K562 (cell line): ENCODE measurements at regions not wholly inside any gene's neighbourhood (a gene's known extent, or its start where the extent isn't known, plus 50 kb on each side); places are given as distances from the start of the nearest gene placed in this dataset.
A peak's percentile ranks its signal among the peaks of the same experiment; 100 is the strongest.

Experiments
- ATAC-seq: fragments of 200-7000 bp; cut with Tn5 transposase; 3 replicates; pipeline ENCODE4 v1.9.1; 2020; ENCODE audit warnings: moderate library complexity
- BruUV-seq: library from RNA; stranded (reverse); fragments of 400-500 nt; replicated peaks from 2 replicates; lab custom pipeline; 2021; lab: Mats Ljungman, UMichigan
- CTCF ChIA-PET: fragments of 300-600 bp; formaldehyde crosslinking; extraction: SDS; loops from one replicate; lab custom pipeline; 2021; ENCODE audit warnings: low intra/inter-chr PET ratio; lab: Yijun Ruan, JAX
- POLR2A ChIA-PET: fragments of 300-600, 350-650 bp; sonication (Branson Sonifier 250); formaldehyde crosslinking; extraction: SDS; loops from one replicate; lab custom pipeline; 2021; ENCODE audit warnings: antibody characterized with exemption, inconsistent platforms; lab: Yijun Ruan, JAX
- DNase-seq, 4 experiments: peaks; one replicate each; pipeline versions ENCODE4 v3.0.0 to v3.0.0-alpha.2; 2011 to 2018; ENCODE audit warnings: low spot score in 3 of 4, mixed read lengths in 3 of 4; ENCODE audit errors: extremely low read depth in 1 of 4
- FAIRE-seq: peaks from 2 replicates; lab custom pipeline; 2011; peaks lifted over from hg19 to GRCh38; lab: Jason Lieb, UNC
- H2AFZ ChIP-seq: 2 replicates; pipeline ENCODE4 v1.6.0; 2011; ENCODE audit warnings: low read depth, low read length, control low read depth, inconsistent platforms
- H3K27ac ChIP-seq: fragments of 200-600 bp; 3 replicates; pipeline ENCODE4 v1.8.0; 2011; ENCODE audit warnings: low read depth, mild to moderate bottlenecking, control low read depth, inconsistent platforms, low read length, moderate library complexity, mixed read lengths; ENCODE audit errors: extremely low read depth
- H3K27me3 ChIP-seq, 2 experiments: fragments of 300-600 bp in 1 of 2; 2 replicates in 1 of 2; 3 replicates in 1 of 2; pipeline versions ENCODE4 v1.6.0 to v1.8.0; 2011; ENCODE audit warnings: inconsistent platforms in 2 of 2, low read length in 2 of 2, mild to moderate bottlenecking in 1 of 2, mixed read lengths in 1 of 2, moderate library complexity in 1 of 2; ENCODE audit not compliant: control insufficient read depth in 2 of 2, insufficient read depth in 2 of 2
- H3K36me3 ChIP-seq: fragments of 300-600 bp; 3 replicates; pipeline ENCODE4 v1.8.0; 2011; ENCODE audit warnings: mild to moderate bottlenecking, low read length, inconsistent platforms; ENCODE audit not compliant: control insufficient read depth, insufficient read depth
- H3K4me1 ChIP-seq, 2 experiments: fragments of 200-600 bp in 1 of 2; replicated peaks in 1 of 2; 2 replicates in 1 of 2; 3 replicates in 1 of 2; pipeline versions ENCODE4 v1.5.1 to v1.8.0; 2011; ENCODE audit warnings: inconsistent platforms in 2 of 2, low read length in 2 of 2, mild to moderate bottlenecking in 1 of 2, mixed read lengths in 1 of 2, moderate library complexity in 1 of 2; ENCODE audit not compliant: control insufficient read depth in 2 of 2, insufficient read depth in 2 of 2
- H3K4me2 ChIP-seq: 2 replicates; pipeline ENCODE4 v1.6.1; 2011; ENCODE audit warnings: low read length, control low read depth, inconsistent platforms, mixed read lengths; ENCODE audit not compliant: insufficient read depth
- H3K4me3 ChIP-seq: fragments of 200-600 bp; sonication (generic), shearing (Covaris generic); 2 replicates; pipeline ENCODE4 v1.5.1; 2016; ENCODE audit warnings: control low read depth, inconsistent platforms
- H3K79me2 ChIP-seq: fragments of 200-600 bp; 3 replicates; pipeline ENCODE4 v1.8.0; 2011; ENCODE audit warnings: low read length, inconsistent platforms; ENCODE audit not compliant: control insufficient read depth, insufficient read depth
- H3K9ac ChIP-seq, 2 experiments: 2 replicates each; pipeline versions ENCODE4 v1.6.0 to v1.6.1; 2011; ENCODE audit warnings: low read depth in 2 of 2, low read length in 2 of 2, control low read depth in 1 of 2, inconsistent platforms in 1 of 2, mild to moderate bottlenecking in 1 of 2, mixed read lengths in 1 of 2; ENCODE audit not compliant: insufficient read depth in 1 of 2
- H3K9me1 ChIP-seq: one replicate; pipeline ENCODE4 v1.6.0; 2011; ENCODE audit warnings: inconsistent platforms, mild to moderate bottlenecking, low read length, moderate library complexity; ENCODE audit not compliant: control insufficient read depth, insufficient read depth
- H3K9me3 ChIP-seq: replicated peaks from 2 replicates; pipeline ENCODE4 v1.5.1; 2011; ENCODE audit warnings: low read depth, low read length, inconsistent platforms; ENCODE audit not compliant: control insufficient read depth, insufficient read depth
- H4K20me1 ChIP-seq: replicated peaks from 2 replicates; pipeline ENCODE4 v1.6.1; 2011; ENCODE audit warnings: low read length, inconsistent platforms, mixed read lengths; ENCODE audit not compliant: control insufficient read depth, insufficient read depth
- ASH1L ChIP-seq: fragments of 450-650 bp; IDR thresholded peaks from 2 replicates; pipeline ENCODE4 v1.6.1; 2018; ENCODE audit warnings: borderline replicate concordance, mild to moderate bottlenecking, low read depth; ENCODE audit not compliant: partially characterized antibody
- ESRRA ChIP-seq: fragments of 450-650 bp; IDR thresholded peaks from 2 replicates; pipeline ENCODE4 v1.6.1; 2014; ENCODE audit warnings: low read depth, mild to moderate bottlenecking, moderate library complexity, borderline replicate concordance
- ETV6 ChIP-seq, 3 experiments: fragments of 150-350 bp in 1 of 3; sonication (generic) in 1 of 3; formaldehyde crosslinking in 1 of 3; IDR thresholded peaks; 2 replicates each; pipeline versions ENCODE4 v1.6.1 to v1.8.0; 2014 to 2022; ENCODE audit warnings: borderline replicate concordance in 2 of 3, low read depth in 2 of 3, antibody characterized with exemption in 1 of 3, low read length in 1 of 3, mild to moderate bottlenecking in 1 of 3, missing genetic modification reagents in 1 of 3
- NR2C2 ChIP-seq, 2 experiments: fragments of 200-800 bp in 1 of 2; sonication (Bioruptor generic) in 1 of 2; sonication (generic) in 1 of 2; formaldehyde crosslinking in 1 of 2; IDR thresholded peaks; 2 replicates each; pipeline versions ENCODE4 v1.6.1 to v1.8.0; 2016 to 2022; ENCODE audit warnings: mild to moderate bottlenecking in 1 of 2, missing compliant biosample characterization in 1 of 2, missing genetic modification characterization in 1 of 2, missing genetic modification reagents in 1 of 2
- SMAD4 ChIP-seq: fragments of 250-450 bp; sonication (Bioruptor Pico); conservative IDR thresholded peaks from 2 replicates; pipeline ENCODE4 v1.8.0; 2021; ENCODE audit warnings: inconsistent platforms, mild to moderate bottlenecking, moderate library complexity
- SPI1 ChIP-seq: IDR thresholded peaks from 2 replicates; pipeline ENCODE4 v1.6.1; 2011; ENCODE audit warnings: low read depth, low read length, control low read depth, borderline replicate concordance
- ZNF24 ChIP-seq: fragments of 450-650 bp; IDR thresholded peaks from 2 replicates; pipeline ENCODE4 v1.6.1; 2016
- ZNF395 ChIP-seq: fragments of 200-800 bp; sonication (Bioruptor generic); IDR thresholded peaks from 2 replicates; pipeline ENCODE4 v1.6.1; 2017; ENCODE audit warnings: missing genetic modification characterization, missing compliant biosample characterization
- ZNF398 ChIP-seq: fragments of 250-450 bp; sonication (Bioruptor Pico); IDR thresholded peaks from 2 replicates; pipeline ENCODE4 v1.8.0; 2021; ENCODE audit warnings: moderate library complexity, mild to moderate bottlenecking, inconsistent platforms
- WGBS: fragments of 100-300 bp; shearing (Covaris generic); methylation state at CpG from one replicate; pipeline ENCODE4 v1.1.6; 2016; ENCODE audit warnings: low coverage, mixed read lengths; ENCODE audit not compliant: insufficient coverage; ENCODE audit errors: missing lambda C conversion rate; 5-methylcytosine and 5-hydroxymethylcytosine counted together
- in situ Hi-C: fragments of 300-500 bp; cut with MboI; formaldehyde crosslinking; loops from 4 replicates; pipeline ENCODE4 v1.15.0; 2018; ENCODE audit warnings: inconsistent platforms, mixed read lengths
- intact Hi-C: fragments of 100-400 bp; cut with micrococcal nuclease; formaldehyde crosslinking; loops from 2 replicates; pipeline ENCODE4 v1.14.2; 2022

- H3K4me2 ChIP-seq = peak overlapping the region; percentile 59; the same call in 1 of the 2 replicates
- 0 out of 2 replicates have a peak, but pooled peaks have one; percentile 6 for TF ChIP-seq ZNF395 (CRISPR knock-in tag)
- TF ChIP-seq ESRRA = peak; percentile 37; the same call in 1 of the 2 replicates
- no peak for TF ChIP-seq ETV6 (IDR thresholded peaks at IDR 0.05; ENCODE audit: borderline replicate concordance in 1 of 2, low read depth in 2 of 2, low read length in 1 of 2)
- no peak for TF ChIP-seq ETV6 (CRISPR knock-in tag; IDR thresholded peaks at IDR 0.05; ENCODE audit: borderline replicate concordance)
- no peak for TF ChIP-seq ZNF398
- no peak for TF ChIP-seq ASH1L
- 0 out of 2 replicates have a peak, but pooled peaks have one; percentile 30 for TF ChIP-seq SMAD4 (CRISPR knock-in tag)
- no peak for TF ChIP-seq NR2C2 (CRISPR knock-in tag; IDR thresholded peaks at IDR 0.05)
- 0 out of 2 replicates have a peak, but pooled peaks have one; percentile 7 for TF ChIP-seq NR2C2 (tag; IDR thresholded peaks at IDR 0.05)
- no peak for TF ChIP-seq ZNF24
- TF ChIP-seq SPI1 = peak; percentile 36; the same call in 1 of the 2 replicates
Measured at GRCh38 chr3:72176537-72177041, 391.6 kb upstream of the PROK2 start.

More at GRCh38 chr3:72176537-72177041, 391.6 kb upstream of the PROK2 start:
- no TSS peak for BruUV-seq
- POLR2A ChIA-PET = interaction anchor here (0.7 to 1.5 kb wide), 2 partner anchors 13 to 25 kb away, joined by 3 to 4 read pairs; no protein-coding TSS in a partner anchor
- peak overlapping the region; percentile 37 to 84 for H3K9ac ChIP-seq
- peak overlapping the region; percentile 49; the same call in 2 of the 3 replicates for H3K27ac ChIP-seq
- DNase-seq = no peak
- no peaks in the 10 kb centered on the region for H3K9me1 ChIP-seq
- H3K4me1 ChIP-seq = peaks cover 18 to 44% of the 10 kb centered on the region in 2 experiments
- peak; percentile 12 for ATAC-seq
- FAIRE-seq = peak; percentile 19
- WGBS = 46% methylated on average over 8 of the region's 8 CpGs
- in situ Hi-C loops = no loop called here
- H3K4me3 ChIP-seq = no peak overlapping the region
- peak overlapping the region; percentile 70 for H2AFZ ChIP-seq
- H3K36me3 ChIP-seq = no peaks in the 10 kb centered on the region; the same call in 2 of the 3 replicates
- no peaks in the 10 kb centered on the region for H3K27me3 ChIP-seq
- no peaks in the 10 kb centered on the region for H3K79me2 ChIP-seq
- no peaks in the 10 kb centered on the region for H4K20me1 ChIP-seq
- H3K9me3 ChIP-seq = no peaks in the 10 kb centered on the region
- intact Hi-C loops = no loop called here
- CTCF ChIA-PET = no interaction called here
